Kidney (tissue), 13 donors: ENCODE measurements at regions not wholly inside any gene's neighbourhood (a gene's known extent, or its start where the extent isn't known, plus 50 kb on each side); places are given as distances from the start of the nearest gene placed in this dataset.
"Not testable (repeated sequence)": the region's sequence is repeated elsewhere in the genome, so short reads cannot be mapped to it uniquely, and the experiment has no call there.

Source experiments
- DNase-seq, 5 donors: peaks; one replicate each; pipeline ENCODE4 v3.0.0-alpha.2; 2013 to 2020
- FAIRE-seq: peaks from 2 replicates; lab custom pipeline; 2012; peaks lifted over from hg19 to GRCh38; lab: Jason Lieb, UNC
- H3K27ac ChIP-seq, 2 donors: one replicate each; pipeline ENCODE4 v1.7.0; 2013; ENCODE audit warnings: low read depth in 2 of 2, low read length in 2 of 2, inconsistent platforms in 1 of 2
- H3K27me3 ChIP-seq: one replicate; pipeline ENCODE4 v1.7.1; 2013; ENCODE audit warnings: low read length, inconsistent platforms; ENCODE audit not compliant: control insufficient read depth, insufficient read depth
- H3K36me3 ChIP-seq, 3 donors: one replicate each; pipeline versions ENCODE4 v1.7.0 to v1.7.1; 2013; ENCODE audit warnings: low read length in 3 of 3, control low read depth in 1 of 3, inconsistent platforms in 1 of 3; ENCODE audit not compliant: insufficient read depth in 3 of 3, control insufficient read depth in 2 of 3
- H3K4me1 ChIP-seq, 3 donors: one replicate each; pipeline versions ENCODE4 v1.7.0 to v1.7.1; 2013; ENCODE audit warnings: low read length in 3 of 3, inconsistent platforms in 1 of 3, low read depth in 1 of 3; ENCODE audit not compliant: control insufficient read depth in 2 of 3, insufficient read depth in 2 of 3
- H3K4me3 ChIP-seq, 3 donors: one replicate each; pipeline versions ENCODE4 v1.7.0 to v1.8.1; 2013; ENCODE audit warnings: low read length in 3 of 3, control low read depth in 1 of 3, inconsistent platforms in 1 of 3
- H3K9ac ChIP-seq, 3 donors: one replicate each; pipeline versions ENCODE4 v1.7.0 to v1.7.1; 2013; ENCODE audit warnings: low read length in 3 of 3, control low read depth in 1 of 3, inconsistent platforms in 1 of 3
- H3K9me3 ChIP-seq, 3 donors: one replicate each; pipeline versions ENCODE4 v1.7.0 to v1.7.1; 2013; ENCODE audit warnings: low read length in 3 of 3, control low read depth in 1 of 3, inconsistent platforms in 1 of 3; ENCODE audit not compliant: control insufficient read depth in 2 of 3, insufficient read depth in 1 of 3
- intact Hi-C: fragments of 100-400 bp; cut with DNase I; formaldehyde crosslinking; loops from one replicate; pipeline ENCODE4 v1.11.1; 2022
- TF ChIP-seq, protein P1 (sequence below): IDR thresholded peaks from 3 replicates; pipeline ENCODE4 v1.5.1; 2012; ENCODE audit warnings: mild to moderate bottlenecking, moderate library complexity, borderline replicate concordance; ENCODE audit not compliant: insufficient read depth; ENCODE audit errors: extremely low read depth
- donor health status: control.
- donor health status: control.
- donor health status: control.
- donor health status: control.
- donor health status: control.
- donor health status: DM: yes; HTN: yes; CAD: no.
- donor health status: Normal renal cell carcinoma (clear cell type).

DNA sequence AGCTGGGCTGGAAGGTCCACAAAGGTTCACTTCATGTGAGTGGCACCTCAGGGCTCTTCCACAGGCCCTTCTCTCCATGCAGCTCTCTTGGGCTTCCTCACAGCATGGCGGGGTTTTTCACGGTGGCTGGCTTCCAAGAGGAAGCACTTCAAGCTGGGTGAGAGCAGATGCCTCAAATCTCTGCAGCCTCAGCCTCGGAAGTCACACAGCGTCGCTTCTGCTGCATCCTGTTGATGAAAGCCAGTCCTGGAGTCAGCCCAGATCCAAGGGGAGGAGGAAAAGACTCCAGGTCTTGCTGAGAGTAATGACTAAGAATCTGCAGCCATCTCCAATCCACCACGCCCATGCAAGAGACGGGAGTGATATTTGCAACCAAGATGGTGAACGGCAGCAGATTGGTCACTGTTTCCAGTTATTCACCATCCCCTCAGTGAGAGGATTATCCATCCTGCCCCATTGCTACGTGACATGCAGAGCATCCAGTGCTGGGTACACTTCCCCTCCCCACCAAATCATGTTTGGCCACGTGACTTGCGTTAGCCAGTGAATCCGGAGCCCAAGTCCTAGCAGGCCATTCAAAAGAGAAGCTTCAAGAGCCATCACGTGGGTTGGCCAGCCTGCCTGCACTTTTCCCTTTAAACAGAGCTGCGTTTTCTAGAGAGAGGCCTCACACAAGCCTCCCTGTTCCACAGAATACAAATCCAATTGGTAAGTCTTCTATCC, 173.9 kb downstream of the C9orf50 start:
- FAIRE-seq (no peak), DNase-seq (no peak)
- Histone ChIP-seq H3K9me3 (no peaks in the 10 kb centered on the region), H3K36me3 (no peaks in the 10 kb centered on the region), H3K9ac (no peak overlapping the region), H3K4me3 (no peak overlapping the region), H3K27me3 (no peaks in the 10 kb centered on the region), H3K27ac (no peak overlapping the region), H3K4me1 (peaks cover 0 to 15% (median 12%) of the 10 kb centered on the region in 3 donors)
- TF ChIP-seq, protein P1, sequence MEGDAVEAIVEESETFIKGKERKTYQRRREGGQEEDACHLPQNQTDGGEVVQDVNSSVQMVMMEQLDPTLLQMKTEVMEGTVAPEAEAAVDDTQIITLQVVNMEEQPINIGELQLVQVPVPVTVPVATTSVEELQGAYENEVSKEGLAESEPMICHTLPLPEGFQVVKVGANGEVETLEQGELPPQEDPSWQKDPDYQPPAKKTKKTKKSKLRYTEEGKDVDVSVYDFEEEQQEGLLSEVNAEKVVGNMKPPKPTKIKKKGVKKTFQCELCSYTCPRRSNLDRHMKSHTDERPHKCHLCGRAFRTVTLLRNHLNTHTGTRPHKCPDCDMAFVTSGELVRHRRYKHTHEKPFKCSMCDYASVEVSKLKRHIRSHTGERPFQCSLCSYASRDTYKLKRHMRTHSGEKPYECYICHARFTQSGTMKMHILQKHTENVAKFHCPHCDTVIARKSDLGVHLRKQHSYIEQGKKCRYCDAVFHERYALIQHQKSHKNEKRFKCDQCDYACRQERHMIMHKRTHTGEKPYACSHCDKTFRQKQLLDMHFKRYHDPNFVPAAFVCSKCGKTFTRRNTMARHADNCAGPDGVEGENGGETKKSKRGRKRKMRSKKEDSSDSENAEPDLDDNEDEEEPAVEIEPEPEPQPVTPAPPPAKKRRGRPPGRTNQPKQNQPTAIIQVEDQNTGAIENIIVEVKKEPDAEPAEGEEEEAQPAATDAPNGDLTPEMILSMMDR, result no peak
- intact Hi-C loops, result no loop called here

DNA sequence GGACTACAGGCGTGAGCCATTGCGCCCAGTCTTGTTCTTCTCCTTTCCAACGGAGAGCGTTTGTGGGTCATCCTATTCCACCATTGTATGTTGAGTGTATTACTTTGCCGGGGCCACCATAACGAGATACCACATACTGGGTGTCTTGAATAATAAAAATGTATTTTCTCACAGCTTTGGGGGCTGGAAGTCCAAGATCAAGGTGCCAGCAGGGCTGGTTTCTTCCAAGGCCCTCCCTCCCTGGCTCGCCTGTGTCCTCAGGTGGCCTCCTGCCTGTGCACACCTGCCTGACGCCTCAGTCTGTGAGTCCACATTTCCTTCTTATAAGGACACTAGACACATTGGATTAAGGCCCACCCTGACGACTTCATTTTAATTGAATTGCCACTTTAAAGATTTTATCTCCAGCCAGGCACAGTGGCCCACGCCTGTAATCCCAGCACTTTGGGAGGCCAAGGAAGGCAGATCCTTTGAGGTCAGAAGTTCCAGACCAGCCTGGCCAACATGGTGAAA, 175.1 kb downstream of the C9orf50 start:
- Histone ChIP-seq H3K9me3 (no peaks in the 10 kb centered on the region), H3K36me3 (no peaks in the 10 kb centered on the region), H3K27ac (no peak overlapping the region), H3K9ac (no peak overlapping the region), H3K4me3 (no peak overlapping the region), H3K4me1 (peaks cover 0 to 8% (median 7%) of the 10 kb centered on the region in 3 donors), H3K27me3 (no peaks in the 10 kb centered on the region)
- TF ChIP-seq, protein P1, result no peak
- intact Hi-C loops, result no loop called here
- no peak for DNase-seq
- FAIRE-seq, result no peak

DNA sequence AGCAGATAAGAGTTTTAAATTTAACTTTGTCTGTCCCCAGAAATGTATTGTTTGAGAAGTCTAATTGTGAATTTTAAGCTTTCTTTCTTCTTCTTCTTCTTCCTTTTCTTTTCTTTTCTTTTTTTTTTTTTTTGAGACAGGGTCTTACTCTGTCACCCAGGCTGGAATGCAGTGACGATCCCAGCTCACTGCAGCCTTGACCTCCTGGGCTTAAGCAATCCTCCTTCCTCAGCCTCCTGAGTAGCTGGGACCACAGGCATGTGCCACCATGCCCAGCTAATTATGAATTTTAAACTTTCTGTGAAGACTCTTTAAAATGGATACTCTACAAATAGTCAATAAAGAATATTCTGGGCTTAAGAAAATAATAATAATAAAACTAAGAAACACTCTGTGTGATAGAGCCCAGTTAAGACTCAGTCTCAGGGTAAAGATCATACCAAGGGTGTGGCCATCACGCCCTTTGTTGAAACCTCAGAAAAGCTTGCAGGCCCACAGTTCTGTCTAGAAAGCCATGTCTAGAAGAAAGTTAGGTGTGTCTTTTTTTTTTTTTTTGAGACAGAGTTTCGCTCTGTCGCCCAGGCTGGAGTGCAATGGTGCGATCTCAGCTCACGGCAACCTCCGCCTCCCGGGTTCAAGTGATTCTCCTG, 177.3 kb downstream of the C9orf50 start:
- H3K36me3 ChIP-seq, DNase-seq, H3K9ac ChIP-seq, H3K4me3 ChIP-seq, FAIRE-seq, H3K27me3 ChIP-seq, intact Hi-C loops, H3K4me1 ChIP-seq, H3K9me3 ChIP-seq: not testable (repeated sequence)
- peak overlapping the region; percentile 43 to 79 for H3K27ac ChIP-seq

DNA sequence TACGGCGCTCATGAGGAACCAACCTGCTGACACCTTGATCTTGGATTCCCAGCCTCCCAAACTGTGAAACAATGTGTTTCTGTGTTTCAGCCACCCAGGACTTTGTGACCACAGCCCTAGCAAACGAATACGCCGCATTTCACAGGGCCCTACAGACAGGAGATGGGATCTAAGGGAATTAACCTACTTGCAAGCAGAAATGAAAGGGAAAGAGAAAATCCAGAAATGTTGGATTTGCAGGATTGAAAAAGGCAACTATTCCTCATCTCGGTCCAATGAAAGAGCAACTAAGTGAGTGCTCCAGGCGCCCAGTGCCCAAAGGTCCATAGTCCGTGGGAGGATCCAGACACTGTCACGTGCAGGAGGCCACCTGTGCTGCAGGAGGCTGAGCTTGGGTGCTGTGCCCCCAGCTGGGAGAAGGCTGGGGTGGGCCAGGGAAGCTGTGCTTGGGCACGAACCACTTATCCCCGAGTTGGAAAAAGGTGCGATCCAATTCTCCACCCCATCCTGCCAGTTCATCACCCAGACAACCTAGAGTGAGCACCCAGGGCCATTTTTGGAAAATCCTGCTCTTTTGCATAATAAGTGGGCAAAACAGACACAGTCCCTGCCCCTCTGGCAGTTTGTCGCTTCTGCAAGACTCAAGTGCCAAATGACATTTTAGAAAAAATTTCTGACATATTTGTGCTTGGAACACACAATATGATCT, 177.9 kb downstream of the C9orf50 start:
- Histone ChIP-seq H3K27me3 (no peaks in the 10 kb centered on the region), H3K27ac (peak overlapping the region; percentile 43 to 79), H3K9me3 (no peaks in the 10 kb centered on the region), H3K4me1 (peaks cover under 1 to 10% (median 7%) of the 10 kb centered on the region in 3 donors), H3K4me3 (peak overlapping the region in 1 of 3 donors; percentile 7), H3K9ac (no peak overlapping the region), H3K36me3 (no peaks in the 10 kb centered on the region)
- FAIRE-seq, result no peak
- peak in 1 of 5 donors; percentile 68 for DNase-seq
- TF ChIP-seq, protein P1, result no peak
- intact Hi-C loops, result no loop called here
